ENCODE measurements at regions not wholly inside any gene's neighbourhood (a gene's known extent, or its start where the extent isn't known, plus 50 kb on each side); places are given as distances from the start of the nearest gene placed in this dataset.

DNA sequence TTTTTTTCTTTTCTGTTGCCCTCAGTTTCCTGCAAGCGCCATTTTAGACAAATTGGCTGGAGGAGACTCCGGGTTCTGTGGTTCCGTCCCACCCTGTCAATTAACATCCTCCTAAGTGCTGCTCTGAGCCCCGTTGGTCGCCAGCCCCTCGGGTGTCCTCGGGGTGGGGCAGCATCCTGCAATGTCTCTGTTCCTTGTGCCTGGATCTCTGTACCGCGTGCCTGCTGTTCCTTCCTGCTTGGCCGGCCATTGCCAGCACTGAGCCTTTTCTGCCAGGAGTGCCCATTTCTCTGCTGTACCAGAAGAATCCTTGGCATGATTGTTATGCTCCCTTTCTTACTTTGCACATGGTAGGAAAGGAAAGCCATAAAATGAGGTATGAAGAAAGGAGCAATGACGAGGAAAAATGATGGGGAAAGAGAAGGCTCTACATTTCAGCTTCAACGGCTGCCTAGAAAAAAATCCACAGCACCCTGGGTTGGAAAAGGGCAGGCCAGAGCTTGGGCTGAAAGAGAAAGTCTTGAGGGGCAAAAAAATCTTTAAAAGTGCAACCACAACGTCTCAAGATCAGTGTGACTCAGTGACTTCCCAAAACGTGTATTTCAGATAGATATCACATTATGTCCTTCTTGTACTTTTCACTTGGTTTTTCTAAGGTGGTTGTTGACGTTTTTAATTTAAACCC lies 256.7 kb downstream of the CLIC5 start:
- Histone ChIP-seq H4K20me1 (ENCODE audit: insufficient read depth) (no peaks in the 10 kb centered on the region), H3K9ac (ENCODE audit: low read length) (no peak overlapping the region), H3F3A (ENCODE audit: insufficient read depth, low read length, poor library complexity, severe bottlenecking) (no peaks in the 10 kb centered on the region), H3K36me3 (ENCODE audit: insufficient read depth, low read length) (no peaks in the 10 kb centered on the region), H3K4me2 (ENCODE audit: low read length) (no peak overlapping the region), H3K9me2 (ENCODE audit: insufficient read depth, low read length) (no peaks in the 10 kb centered on the region), H3K79me2 (replicated peaks; ENCODE audit: insufficient read depth, low read length) (no peaks in the 10 kb centered on the region), H2AFZ (ENCODE audit: low read depth, low read length) (no peak overlapping the region), H3K27me3 (ENCODE audit: insufficient read depth, low read depth, low read length) (no peaks in the 10 kb centered on the region), H3K27ac (ENCODE audit: low read length) (no peak overlapping the region), H3K4me3 (ENCODE audit: low read length) (no peak overlapping the region), H3K9me3 (ENCODE audit: low read length) (no peaks in the 10 kb centered on the region)
- TF ChIP-seq MXI1 (conservative IDR thresholded peaks at IDR 0.05; ENCODE audit: poor library complexity, severe bottlenecking) (no peak), SMC3 (conservative IDR thresholded peaks at IDR 0.05; ENCODE audit: poor library complexity) (no peak), EZH2 (IDR thresholded peaks at IDR 0.05; ENCODE audit: borderline replicate concordance, insufficient read depth, low read length, poor library complexity, severe bottlenecking) (no peak), POLR2AphosphoS5 (IDR thresholded peaks at IDR 0.05) (no peak), RAD21 (conservative IDR thresholded peaks at IDR 0.05) (no peak)

DNA sequence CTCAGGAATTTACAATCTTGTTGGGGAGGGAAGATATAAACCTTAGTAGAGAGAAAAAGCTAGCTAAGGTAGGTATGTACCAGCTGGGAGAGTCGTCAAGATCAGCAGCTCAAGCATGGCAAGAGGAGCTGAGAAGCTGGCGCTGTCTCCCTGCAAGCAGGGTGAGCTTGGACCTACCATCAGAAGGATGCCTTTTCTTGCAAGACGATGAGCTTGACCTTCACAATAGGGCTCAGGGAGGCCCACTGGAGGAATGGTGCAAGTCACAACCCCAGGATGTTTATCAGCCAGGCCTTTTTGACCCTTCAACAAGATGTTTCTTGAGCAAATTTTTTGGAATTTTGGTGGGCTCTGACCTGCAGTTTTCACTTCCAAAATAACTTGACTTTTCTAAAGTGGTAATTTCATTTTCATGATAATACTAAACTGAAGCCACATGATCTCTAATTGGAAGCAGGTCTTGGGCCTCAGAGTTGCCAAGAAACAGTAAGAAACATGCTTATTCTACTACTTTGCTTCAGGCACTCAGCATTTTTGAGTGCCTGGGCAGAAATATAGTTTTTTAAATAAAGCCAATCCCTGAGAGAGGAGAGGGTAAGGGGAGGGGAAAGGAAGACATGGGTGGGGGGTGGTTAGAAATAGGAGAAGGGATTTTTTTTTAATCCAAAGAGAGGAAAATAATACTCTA lies 258.1 kb downstream of the CLIC5 start:
- H3K9ac ChIP-seq (ENCODE audit: low read length): no peak overlapping the region
- no peaks in the 10 kb centered on the region for H3F3A ChIP-seq (ENCODE audit: insufficient read depth, low read length, poor library complexity, severe bottlenecking)
- no peak overlapping the region for H3K4me2 ChIP-seq (ENCODE audit: low read length)
- TF ChIP-seq POLR2AphosphoS5 (IDR thresholded peaks at IDR 0.05) (no peak), RAD21 (conservative IDR thresholded peaks at IDR 0.05) (no peak), EP300 (conservative IDR thresholded peaks at IDR 0.05; ENCODE audit: poor library complexity, severe bottlenecking) (no peak), SMC3 (conservative IDR thresholded peaks at IDR 0.05; ENCODE audit: poor library complexity) (no peak), MXI1 (conservative IDR thresholded peaks at IDR 0.05; ENCODE audit: poor library complexity, severe bottlenecking) (no peak), TAF1 (IDR thresholded peaks at IDR 0.05; ENCODE audit: low read depth) (no peak), EZH2 (IDR thresholded peaks at IDR 0.05; ENCODE audit: borderline replicate concordance, insufficient read depth, low read length, poor library complexity, severe bottlenecking) (no peak), CTCF (IDR thresholded peaks at IDR 0.05; ENCODE audit: poor library complexity, severe bottlenecking) (no peak)
- H3K27me3 ChIP-seq (ENCODE audit: insufficient read depth, low read depth, low read length): no peaks in the 10 kb centered on the region
- no peaks in the 10 kb centered on the region for H3K9me3 ChIP-seq (ENCODE audit: low read length)
- no peak overlapping the region for H2AFZ ChIP-seq (ENCODE audit: low read depth, low read length)
- no peak overlapping the region for H3K27ac ChIP-seq (ENCODE audit: low read length)
- no peaks in the 10 kb centered on the region for H4K20me1 ChIP-seq (ENCODE audit: insufficient read depth)
- no peaks in the 10 kb centered on the region for H3K36me3 ChIP-seq (ENCODE audit: insufficient read depth, low read length)
- H3K79me2 ChIP-seq (replicated peaks; ENCODE audit: insufficient read depth, low read length): no peaks in the 10 kb centered on the region
- no peaks in the 10 kb centered on the region for H3K9me2 ChIP-seq (ENCODE audit: insufficient read depth, low read length)
- H3K4me3 ChIP-seq (ENCODE audit: low read length): no peak overlapping the region

GRCh38 chr6:45756606-45757005 lies 259.1 kb downstream of the CLIC5 start:
- H3K4me3 ChIP-seq (ENCODE audit: low read length): no peak overlapping the region
- H3K36me3 ChIP-seq (ENCODE audit: insufficient read depth, low read length): no peaks in the 10 kb centered on the region
- TF ChIP-seq CTCF (IDR thresholded peaks at IDR 0.05; ENCODE audit: poor library complexity, severe bottlenecking) (no peak), POLR2AphosphoS5 (IDR thresholded peaks at IDR 0.05) (no peak), EZH2 (IDR thresholded peaks at IDR 0.05; ENCODE audit: borderline replicate concordance, insufficient read depth, low read length, poor library complexity, severe bottlenecking) (no peak)

More at GRCh38 chr6:45756606-45757005, 259.1 kb downstream of the CLIC5 start:
- no peaks in the 10 kb centered on the region for H3K9me2 ChIP-seq (ENCODE audit: insufficient read depth, low read length)
- H3K9ac ChIP-seq (ENCODE audit: low read length): no peak overlapping the region
- H3K4me2 ChIP-seq (ENCODE audit: low read length): no peak overlapping the region
- no peaks in the 10 kb centered on the region for H3K27me3 ChIP-seq (ENCODE audit: insufficient read depth, low read depth, low read length)
- no peaks in the 10 kb centered on the region for H3K79me2 ChIP-seq (replicated peaks; ENCODE audit: insufficient read depth, low read length)
- no peak overlapping the region for H3K27ac ChIP-seq (ENCODE audit: low read length)
- H3K9me3 ChIP-seq (ENCODE audit: low read length): no peaks in the 10 kb centered on the region
- H4K20me1 ChIP-seq (ENCODE audit: insufficient read depth): no peaks in the 10 kb centered on the region
- H2AFZ ChIP-seq (ENCODE audit: low read depth, low read length): no peak overlapping the region
- H3F3A ChIP-seq (ENCODE audit: insufficient read depth, low read length, poor library complexity, severe bottlenecking): no peaks in the 10 kb centered on the region
